ENCODE measurements at regions not wholly inside any gene's neighbourhood (a gene's known extent, or its start where the extent isn't known, plus 50 kb on each side); places are given as distances from the start of the nearest gene placed in this dataset.
A peak's percentile ranks its signal among the peaks of the same experiment; 100 is the strongest.

DNA sequence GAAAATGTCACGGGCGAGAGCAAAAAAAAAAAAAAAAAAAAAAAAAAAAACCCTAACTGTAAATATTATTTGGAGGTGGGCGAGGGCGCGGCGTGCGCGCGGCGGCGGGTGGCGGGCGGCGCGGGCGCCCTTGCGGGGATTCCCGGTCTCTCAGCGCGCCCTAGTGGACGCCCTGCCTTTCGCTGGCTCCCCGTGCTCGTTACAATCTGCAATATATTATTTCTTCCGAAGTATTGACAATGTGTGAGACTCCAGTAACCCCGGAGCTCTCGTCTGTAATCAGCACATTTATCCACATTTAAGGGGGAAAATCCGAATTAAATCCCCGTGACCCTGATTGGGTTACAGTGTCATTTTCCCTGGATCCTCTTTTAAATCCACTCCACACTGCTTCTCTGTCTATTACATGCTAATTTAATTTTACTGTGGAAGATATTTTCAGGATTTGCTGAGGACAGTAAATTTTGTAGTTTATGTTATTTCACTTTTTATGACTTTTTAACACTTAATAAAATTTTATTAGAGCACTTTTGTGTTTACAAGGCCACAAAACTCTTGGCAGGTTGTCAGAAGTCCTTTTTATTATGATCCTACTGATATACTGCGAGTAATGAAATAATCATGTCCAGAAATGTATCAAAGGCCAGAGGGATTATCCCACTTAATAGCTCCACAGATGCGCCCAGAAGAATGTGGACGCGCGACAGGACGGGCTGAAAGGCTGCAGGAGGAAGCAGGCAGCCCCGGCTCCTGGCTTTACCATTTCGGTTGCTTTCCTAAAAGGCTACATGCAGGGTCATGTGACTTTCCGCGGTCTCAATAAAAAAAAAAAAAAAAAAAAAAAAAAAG, 369.1 kb downstream of the MTX2 start:
- no peak for TF ChIP-seq ZNF274 (IDR thresholded peaks at IDR 0.05; ENCODE audit: low read depth, low read length)
- H3K4me3 ChIP-seq (ENCODE audit: low read length): peak overlapping the region; percentile 62

DNA sequence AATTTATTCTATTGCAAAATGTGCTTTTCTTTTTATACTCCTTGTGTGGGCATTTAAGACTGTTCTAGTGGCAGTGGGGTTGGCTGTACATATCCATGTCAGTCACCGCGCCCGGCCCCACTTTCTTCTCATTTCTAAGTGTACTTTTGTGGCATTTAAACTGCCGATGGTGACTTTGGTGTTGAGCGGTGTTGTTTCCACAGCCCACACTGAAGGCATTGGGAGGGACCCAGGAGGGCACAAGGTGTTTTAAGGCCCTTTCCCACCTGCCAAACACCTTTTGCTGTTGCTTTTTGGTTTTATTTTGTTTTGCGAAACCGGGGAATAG, 369.7 kb downstream of the MTX2 start:
- no peak for TF ChIP-seq ZNF274 (IDR thresholded peaks at IDR 0.05; ENCODE audit: low read depth, low read length)
- no peak overlapping the region for H3K4me3 ChIP-seq (ENCODE audit: low read length)

DNA sequence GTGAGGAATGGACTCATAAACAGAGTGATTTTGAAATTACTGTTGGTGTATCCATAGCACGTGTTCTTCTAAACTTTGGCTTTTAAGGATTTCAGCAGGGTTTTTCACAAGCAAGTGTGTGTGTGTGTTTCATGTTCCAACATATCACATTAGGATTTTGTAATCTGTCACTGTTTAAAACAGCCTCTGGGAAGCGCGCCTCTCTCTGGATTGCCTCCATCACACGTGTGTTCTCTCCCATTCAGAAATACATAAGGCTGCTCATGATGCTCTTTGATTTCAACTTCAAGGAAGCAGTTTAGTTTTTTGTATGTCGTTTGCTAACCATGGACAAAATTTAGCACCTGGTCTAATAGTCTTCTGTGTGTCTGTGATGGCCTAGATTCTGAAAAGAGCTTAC, 370.4 kb downstream of the MTX2 start:
- no peak for TF ChIP-seq ZNF274 (IDR thresholded peaks at IDR 0.05; ENCODE audit: low read depth, low read length)
- H3K4me3 ChIP-seq (ENCODE audit: low read length): no peak overlapping the region

DNA sequence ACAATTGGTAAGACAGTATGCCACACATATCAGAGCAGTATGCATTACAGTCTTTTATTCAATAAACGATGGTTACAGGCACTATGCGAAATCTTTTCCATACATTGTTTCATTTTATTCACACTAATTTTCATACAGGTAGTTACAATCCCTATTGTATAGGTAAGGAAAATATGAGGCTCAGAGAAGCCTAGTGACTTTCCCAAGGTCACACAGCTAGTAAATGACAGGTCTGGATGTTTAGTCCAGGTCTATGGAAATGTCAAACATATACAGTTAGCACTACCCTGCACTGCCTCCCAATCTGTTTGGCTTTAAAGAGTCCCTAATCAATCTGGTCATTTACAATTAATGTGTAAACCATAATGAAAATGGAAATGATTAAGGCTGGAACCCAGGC, 372.2 kb downstream of the MTX2 start:
- H3K4me3 ChIP-seq (ENCODE audit: low read length): no peak overlapping the region
- TF ChIP-seq ZNF274 (IDR thresholded peaks at IDR 0.05; ENCODE audit: low read depth, low read length): no peak

DNA sequence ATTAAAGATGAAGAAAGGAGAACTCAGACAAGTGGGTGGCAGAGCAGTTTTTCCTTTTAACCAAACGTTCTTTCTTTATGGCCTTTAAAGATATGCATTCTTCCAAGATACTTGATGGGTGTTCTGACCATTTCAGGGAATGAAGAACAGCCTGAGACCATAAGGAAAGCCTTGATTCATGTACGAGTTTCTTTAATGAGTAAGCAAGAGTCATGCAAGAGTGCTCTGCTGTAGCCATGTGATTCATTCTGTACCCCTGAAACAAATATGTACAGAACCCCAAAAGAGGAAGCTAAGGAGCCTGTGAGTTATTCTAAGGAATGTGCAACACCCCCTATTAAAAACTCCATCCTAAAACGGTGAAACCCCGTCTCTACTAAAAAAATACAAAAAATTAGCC, 372.8 kb downstream of the MTX2 start:
- TF ChIP-seq ZNF274 (IDR thresholded peaks at IDR 0.05; ENCODE audit: low read depth, low read length): no peak
- H3K4me3 ChIP-seq (ENCODE audit: low read length): no peak overlapping the region

DNA sequence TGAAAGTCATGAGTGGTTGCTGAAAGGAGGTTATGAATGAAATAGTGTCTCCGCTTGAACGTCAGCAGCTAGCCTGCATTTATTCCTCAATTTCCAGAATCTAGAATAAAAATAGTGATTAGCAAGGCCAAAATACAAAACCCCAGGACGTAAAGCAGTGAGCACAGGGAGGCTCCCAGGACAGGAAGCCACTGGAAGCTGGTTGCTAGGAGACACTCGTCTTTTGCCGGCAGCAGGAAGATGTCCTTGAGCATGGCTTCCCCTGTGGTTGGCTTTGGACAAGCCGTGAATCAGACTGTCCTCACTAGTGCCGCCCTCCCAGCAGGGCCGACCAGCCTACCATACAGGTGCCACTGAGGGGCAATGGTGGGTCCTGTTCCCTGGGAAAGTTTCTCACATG, 374.4 kb downstream of the MTX2 start:
- no peak for TF ChIP-seq ZNF274 (IDR thresholded peaks at IDR 0.05; ENCODE audit: low read depth, low read length)
- H3K4me3 ChIP-seq (ENCODE audit: low read length): no peak overlapping the region

DNA sequence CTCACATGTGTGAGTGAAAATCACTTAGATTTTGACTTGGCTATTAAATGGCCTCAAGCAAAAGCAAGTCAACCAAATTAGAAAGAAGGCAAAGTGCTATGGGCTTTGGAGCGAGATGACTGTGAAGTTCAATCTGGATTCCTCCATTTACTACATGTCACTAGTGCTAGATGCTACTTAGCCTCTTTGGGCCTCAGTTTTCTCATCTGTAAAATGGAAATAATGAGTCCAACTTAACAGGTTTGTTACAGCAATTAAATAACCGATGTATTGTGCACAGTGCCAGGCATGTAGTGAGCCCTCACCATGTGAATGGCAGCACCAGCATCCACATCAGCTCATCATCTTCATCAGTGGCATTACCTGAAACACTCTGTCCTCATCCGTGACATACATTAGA, 376.3 kb downstream of the MTX2 start:
- no peak overlapping the region for H3K4me3 ChIP-seq (ENCODE audit: low read length)
- no peak for TF ChIP-seq ZNF274 (IDR thresholded peaks at IDR 0.05; ENCODE audit: low read depth, low read length)

DNA sequence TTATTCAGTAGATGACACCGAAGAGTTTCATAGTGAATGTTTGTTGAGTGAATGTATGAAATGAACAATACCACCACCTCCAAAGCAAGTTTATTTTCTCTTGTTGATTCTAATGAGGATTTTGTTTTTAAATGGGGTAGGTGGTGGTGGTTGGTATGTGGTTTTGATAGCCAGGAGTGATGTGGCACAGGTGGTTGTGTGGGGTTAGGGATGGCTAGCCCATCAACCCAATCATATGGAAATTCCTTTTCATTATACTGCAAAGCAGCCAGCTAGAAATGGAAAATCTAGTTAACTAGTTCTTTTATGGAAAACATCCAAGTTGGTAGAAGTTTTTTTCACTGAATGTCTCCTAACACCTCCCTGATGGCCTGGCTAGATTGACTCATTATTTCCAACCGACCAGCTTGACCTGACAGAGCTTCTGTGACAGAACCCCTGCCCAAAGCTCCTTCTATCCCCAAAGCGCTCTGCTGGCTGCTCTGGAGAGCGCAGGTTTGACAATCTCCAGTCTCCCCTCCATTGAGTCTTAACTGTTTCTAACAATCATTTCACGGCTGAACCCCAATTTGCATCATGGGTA, 376.9 kb downstream of the MTX2 start:
- H3K4me3 ChIP-seq (ENCODE audit: low read length): no peak overlapping the region
- TF ChIP-seq ZNF274 (IDR thresholded peaks at IDR 0.05; ENCODE audit: low read depth, low read length): no peak

DNA sequence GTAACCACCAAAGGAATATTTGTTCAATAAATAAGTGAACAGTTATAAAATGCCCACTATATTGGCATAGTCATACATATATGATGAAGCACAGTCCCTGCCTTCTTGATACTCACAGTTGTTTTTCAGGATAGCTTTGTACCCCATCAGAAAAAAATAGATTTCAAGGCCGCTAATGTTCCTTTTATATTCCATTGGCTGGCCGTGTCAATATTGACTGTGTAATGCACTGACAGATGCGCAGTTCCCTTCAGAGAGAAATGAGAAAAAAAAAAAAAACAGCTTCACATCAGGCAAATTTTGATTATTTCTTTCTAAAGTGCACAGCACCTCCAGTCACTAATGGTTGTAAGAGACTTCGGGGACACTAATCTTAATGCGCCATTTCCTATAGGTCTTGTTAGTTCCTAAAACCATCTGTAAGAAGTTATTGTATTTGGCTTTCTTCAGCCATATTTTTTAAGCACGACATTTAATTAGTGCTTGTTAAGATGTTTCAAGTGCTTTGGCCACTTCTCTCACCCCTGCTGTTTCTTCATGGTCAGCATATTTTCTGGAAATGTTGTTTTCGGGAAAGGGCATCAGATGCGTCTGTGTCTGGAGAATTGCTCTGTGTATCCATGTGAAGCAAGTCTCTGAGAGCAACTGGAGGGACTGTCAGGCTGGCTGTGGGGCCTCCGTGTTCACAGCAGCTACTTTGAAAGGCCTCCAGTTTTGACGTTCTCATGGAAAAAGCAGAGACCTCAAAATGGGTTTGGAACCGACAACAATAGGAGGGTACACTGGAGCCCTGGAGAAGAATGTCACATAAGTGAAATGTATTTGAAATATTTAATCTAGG, 378.3 kb downstream of the MTX2 start:
- TF ChIP-seq ZNF274 (IDR thresholded peaks at IDR 0.05; ENCODE audit: low read depth, low read length): no peak
- H3K4me3 ChIP-seq (ENCODE audit: low read length): no peak overlapping the region

DNA sequence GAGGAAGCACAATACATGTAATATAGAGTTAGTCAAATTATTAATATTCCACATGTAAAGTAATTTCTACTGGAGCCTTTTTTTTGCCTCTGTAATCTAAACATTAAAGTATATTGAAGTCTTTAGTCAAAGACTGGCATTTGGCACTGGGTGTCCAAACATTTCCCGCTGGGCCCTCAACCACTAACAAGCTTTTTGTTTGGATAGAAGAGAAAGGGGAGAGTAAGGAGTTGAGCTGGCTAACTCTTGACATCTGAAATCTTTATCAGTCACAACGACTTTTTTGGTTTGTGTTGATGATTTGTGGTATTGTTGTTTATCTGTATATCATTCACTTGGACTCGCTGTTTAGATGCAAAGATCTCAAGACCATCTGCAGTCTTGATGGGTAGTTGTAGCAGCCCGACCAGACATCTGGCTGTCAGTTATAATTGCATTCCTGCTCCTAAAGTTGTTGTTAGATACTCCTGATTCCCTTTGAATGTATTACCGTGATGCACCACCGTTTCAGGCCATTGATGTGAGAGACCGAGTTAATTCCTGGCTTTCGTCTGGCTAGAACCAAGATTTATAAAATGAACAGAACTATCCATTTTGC, 379.6 kb downstream of the MTX2 start:
- no peak for TF ChIP-seq ZNF274 (IDR thresholded peaks at IDR 0.05; ENCODE audit: low read depth, low read length)
- no peak overlapping the region for H3K4me3 ChIP-seq (ENCODE audit: low read length)

DNA sequence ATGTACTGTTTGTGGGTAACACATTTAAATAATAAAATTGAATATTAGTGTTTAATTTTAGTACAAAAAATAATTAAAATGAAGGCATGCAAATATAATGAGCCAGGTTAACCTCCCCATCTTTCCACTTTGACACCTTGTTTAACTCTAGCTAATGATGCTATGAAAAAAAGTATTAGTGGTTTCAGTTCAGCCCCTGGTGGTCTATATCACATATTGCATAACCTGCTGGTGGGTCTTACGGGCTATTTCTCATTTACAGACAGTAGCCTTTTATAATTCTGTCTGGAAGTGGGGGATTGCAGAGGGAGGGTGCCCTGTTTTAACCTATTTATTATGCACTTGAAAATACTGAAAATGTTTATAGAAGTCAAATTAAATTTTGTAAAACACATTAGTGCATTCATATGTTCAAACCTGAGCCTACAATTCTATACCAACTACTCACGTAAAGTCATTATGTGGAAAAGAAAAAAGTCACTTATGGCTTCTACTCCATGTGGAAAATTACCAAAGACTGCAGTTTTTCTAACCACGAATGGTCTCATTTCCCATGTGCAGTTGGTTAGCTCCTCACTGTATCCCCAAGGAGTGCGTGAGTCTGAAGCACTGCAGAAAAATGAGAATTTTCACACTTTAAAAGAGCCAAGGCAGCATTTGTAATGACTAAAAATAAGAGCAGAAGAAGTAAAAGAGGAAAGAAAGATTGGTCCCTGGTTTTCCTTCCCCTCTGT, 381.0 kb downstream of the MTX2 start:
- H3K4me3 ChIP-seq (ENCODE audit: low read length): no peak overlapping the region
- no peak for TF ChIP-seq ZNF274 (IDR thresholded peaks at IDR 0.05; ENCODE audit: low read depth, low read length)

DNA sequence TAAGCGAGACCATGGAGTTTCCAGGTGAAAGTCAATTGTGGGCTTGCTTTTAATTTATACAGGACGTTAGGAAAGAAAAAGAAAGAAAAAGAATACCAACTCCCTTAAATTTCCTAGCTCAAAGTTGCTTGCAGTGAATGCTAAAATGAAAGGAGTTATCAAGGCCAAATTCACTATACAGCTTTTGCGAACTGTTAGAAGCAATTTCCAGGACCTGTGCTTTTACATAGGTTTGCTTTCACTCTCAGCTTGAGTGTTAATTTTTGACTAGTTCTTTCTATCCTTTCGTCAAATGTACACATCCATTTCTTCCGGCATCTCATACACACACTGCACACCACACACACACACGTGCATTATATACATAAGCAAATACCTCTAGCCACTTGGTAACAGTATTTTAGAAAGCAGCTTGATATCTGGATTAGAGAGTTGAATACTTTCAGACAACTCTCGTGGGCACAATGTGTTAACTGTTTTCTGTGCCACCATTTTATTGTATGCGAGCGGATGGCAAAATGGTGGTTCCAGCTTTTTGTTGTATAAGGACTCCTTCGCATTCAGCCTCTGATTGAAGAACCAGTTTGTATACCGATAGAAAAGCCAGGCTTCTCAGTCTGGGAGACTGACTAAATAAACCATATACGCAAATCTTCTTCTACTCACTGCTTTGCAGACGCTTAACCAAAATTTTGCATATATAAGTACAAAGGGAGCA, 381.8 kb downstream of the MTX2 start:
- no peak for TF ChIP-seq ZNF274 (IDR thresholded peaks at IDR 0.05; ENCODE audit: low read depth, low read length)
- H3K4me3 ChIP-seq (ENCODE audit: low read length): no peak overlapping the region

Data from GM08714 (cell line).